PFSK-1 (cell line): ENCODE measurements at regions not wholly inside any gene's neighbourhood (a gene's known extent, or its start where the extent isn't known, plus 50 kb on each side); places are given as distances from the start of the nearest gene placed in this dataset.

ENCODE experiments used
- FOXP2 ChIP-seq: optimal IDR thresholded peaks from 2 replicates; pipeline ENCODE3; 2011; ENCODE audit warnings: borderline replicate concordance, control low read depth, inconsistent platforms; ENCODE audit not compliant: insufficient read depth; ENCODE audit errors: extremely low read length, extremely low read depth
- POLR2AphosphoS5 ChIP-seq: IDR thresholded peaks from 2 replicates; pipeline ENCODE4 v1.6.1; 2012; ENCODE audit warnings: low read depth, mild to moderate bottlenecking, control low read depth, low read length, moderate library complexity
- SIN3A ChIP-seq: IDR thresholded peaks from 2 replicates; pipeline ENCODE4 v1.6.1; 2012; ENCODE audit warnings: mild to moderate bottlenecking, low read length, moderate library complexity, borderline replicate concordance; ENCODE audit not compliant: insufficient read depth
- TAF1 ChIP-seq: IDR thresholded peaks from 2 replicates; pipeline ENCODE4 v1.6.1; 2012; ENCODE audit warnings: low read length, control low read depth, borderline replicate concordance; ENCODE audit not compliant: insufficient read depth
- TF ChIP-seq, protein P1 (sequence below), 2 experiments: IDR thresholded peaks; 2 replicates each; pipeline versions ENCODE4 v1.6.1 to v1.8.0; 2011 to 2012; ENCODE audit warnings: low read depth in 2 of 2, low read length in 2 of 2, control low read depth in 1 of 2, inconsistent platforms in 1 of 2, mild to moderate bottlenecking in 1 of 2, moderate library complexity in 1 of 2; ENCODE audit not compliant: insufficient read depth in 1 of 2

DNA sequence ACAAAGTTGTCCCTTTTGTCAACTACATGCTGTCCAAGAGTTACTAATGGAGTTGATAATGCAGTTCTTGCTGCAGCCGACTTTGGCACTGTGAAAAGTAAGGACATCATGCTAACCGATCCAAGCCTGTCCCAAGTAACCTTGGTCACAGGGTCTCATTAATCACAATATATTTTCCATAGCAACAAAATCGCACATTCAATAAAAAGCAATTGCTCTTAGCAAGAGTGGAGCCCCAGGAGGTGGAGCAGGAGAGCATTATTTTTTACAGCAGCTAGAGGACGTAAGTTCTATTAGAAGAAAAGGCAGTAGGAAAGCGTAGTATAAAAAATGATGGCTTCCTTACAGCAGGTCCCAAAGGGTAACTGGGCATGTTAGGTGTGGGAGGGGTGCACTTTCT is 570.3 kb downstream of the EBF1 start:
- TF ChIP-seq TAF1 (no peak), FOXP2 (no peak), POLR2AphosphoS5 (no peak)

DNA sequence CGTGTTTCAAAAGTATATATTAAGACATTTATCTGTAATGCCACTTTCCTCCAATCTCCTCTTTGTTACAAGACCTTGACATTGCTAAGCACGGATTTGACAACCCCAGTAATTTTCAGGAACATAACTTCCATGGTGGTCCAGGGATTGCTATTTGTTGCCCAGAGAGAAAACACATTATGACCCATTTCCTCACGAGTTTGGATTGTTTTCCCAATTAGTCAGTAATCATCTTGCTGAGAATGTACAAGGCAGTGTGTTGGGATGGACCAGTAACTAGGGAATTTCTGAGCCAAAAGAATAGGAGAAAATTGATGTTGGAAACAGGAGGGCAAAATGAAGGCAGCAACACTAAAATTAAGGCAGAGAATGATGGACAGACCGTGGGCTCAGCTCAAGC is 574.1 kb downstream of the EBF1 start:
- no peak for TF ChIP-seq POLR2AphosphoS5
- TF ChIP-seq TAF1, result no peak
- no peak for TF ChIP-seq FOXP2

DNA sequence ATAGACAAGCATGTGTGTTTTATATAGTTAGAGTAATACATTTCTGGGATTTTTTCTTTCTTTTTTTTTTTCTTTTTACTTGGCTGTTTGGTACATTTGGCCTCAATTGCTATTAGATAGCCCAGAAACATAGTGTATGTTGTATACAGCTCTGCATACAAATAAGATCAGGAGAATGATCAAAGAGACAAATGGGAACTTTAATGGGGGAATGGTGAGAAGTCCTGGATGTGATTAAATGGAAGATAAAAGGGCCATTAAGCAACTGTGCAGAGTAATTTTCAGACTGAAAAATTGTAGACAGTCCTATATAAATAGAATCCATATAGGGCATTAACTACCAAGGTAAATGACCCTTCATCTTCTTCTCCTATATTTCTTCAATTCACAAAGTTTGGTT is 575.6 kb downstream of the EBF1 start:
- no peak for TF ChIP-seq FOXP2
- no peak for TF ChIP-seq SIN3A
- no peak for TF ChIP-seq TAF1
- TF ChIP-seq POLR2AphosphoS5, result no peak
- TF ChIP-seq, protein P1, sequence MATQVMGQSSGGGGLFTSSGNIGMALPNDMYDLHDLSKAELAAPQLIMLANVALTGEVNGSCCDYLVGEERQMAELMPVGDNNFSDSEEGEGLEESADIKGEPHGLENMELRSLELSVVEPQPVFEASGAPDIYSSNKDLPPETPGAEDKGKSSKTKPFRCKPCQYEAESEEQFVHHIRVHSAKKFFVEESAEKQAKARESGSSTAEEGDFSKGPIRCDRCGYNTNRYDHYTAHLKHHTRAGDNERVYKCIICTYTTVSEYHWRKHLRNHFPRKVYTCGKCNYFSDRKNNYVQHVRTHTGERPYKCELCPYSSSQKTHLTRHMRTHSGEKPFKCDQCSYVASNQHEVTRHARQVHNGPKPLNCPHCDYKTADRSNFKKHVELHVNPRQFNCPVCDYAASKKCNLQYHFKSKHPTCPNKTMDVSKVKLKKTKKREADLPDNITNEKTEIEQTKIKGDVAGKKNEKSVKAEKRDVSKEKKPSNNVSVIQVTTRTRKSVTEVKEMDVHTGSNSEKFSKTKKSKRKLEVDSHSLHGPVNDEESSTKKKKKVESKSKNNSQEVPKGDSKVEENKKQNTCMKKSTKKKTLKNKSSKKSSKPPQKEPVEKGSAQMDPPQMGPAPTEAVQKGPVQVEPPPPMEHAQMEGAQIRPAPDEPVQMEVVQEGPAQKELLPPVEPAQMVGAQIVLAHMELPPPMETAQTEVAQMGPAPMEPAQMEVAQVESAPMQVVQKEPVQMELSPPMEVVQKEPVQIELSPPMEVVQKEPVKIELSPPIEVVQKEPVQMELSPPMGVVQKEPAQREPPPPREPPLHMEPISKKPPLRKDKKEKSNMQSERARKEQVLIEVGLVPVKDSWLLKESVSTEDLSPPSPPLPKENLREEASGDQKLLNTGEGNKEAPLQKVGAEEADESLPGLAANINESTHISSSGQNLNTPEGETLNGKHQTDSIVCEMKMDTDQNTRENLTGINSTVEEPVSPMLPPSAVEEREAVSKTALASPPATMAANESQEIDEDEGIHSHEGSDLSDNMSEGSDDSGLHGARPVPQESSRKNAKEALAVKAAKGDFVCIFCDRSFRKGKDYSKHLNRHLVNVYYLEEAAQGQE (IDR thresholded peaks at IDR 0.05; ENCODE audit: insufficient read depth in 1 of 2, low read depth in 2 of 2, low read length in 2 of 2), result no peak

DNA sequence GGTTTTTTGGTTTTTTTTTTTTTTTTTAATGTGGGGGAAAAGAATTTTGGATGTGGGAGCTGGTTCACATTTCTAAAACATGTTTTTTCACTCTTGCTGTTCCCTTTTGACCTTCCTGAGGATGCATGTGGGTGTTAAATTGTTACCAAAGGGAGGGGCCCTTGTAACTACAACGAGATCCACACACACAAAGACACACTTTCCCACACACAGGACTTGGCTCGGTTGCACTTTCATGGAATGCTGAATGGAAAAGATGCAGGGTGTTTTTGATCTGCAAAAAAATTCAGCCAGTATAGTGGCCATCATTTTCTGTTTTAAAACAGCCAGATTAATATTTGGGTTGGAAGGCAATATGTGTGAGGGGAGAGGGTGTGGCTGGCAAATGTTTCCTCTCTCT is 576.9 kb downstream of the EBF1 start:
- TF ChIP-seq TAF1, result no peak
- TF ChIP-seq, protein P1 (IDR thresholded peaks at IDR 0.05; ENCODE audit: insufficient read depth in 1 of 2, low read depth in 2 of 2, low read length in 2 of 2), result no peak
- no peak for TF ChIP-seq POLR2AphosphoS5
- TF ChIP-seq FOXP2, result no peak

DNA sequence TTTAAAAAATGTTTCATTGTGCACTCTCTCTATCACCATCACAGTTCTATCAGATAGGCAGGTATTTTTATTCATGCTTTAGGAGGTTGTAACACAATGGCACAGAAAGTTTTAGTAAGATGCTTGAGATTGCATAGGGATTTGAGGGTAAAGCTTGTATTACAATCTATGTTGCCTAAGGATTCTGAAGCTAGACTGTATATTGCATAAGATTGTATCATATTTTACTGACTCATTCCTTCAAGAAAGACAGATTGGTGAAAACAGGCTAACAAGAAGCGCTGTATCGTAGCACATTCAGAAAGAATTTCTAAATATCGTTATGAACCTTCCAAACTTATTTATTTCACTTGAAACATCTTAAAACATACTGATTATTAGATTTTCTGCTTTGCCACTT is 577.7 kb downstream of the EBF1 start:
- TF ChIP-seq FOXP2 (no peak), TAF1 (no peak), SIN3A (no peak)
- TF ChIP-seq, protein P1 (IDR thresholded peaks at IDR 0.05; ENCODE audit: insufficient read depth in 1 of 2, low read depth in 2 of 2, low read length in 2 of 2), result no peak

DNA sequence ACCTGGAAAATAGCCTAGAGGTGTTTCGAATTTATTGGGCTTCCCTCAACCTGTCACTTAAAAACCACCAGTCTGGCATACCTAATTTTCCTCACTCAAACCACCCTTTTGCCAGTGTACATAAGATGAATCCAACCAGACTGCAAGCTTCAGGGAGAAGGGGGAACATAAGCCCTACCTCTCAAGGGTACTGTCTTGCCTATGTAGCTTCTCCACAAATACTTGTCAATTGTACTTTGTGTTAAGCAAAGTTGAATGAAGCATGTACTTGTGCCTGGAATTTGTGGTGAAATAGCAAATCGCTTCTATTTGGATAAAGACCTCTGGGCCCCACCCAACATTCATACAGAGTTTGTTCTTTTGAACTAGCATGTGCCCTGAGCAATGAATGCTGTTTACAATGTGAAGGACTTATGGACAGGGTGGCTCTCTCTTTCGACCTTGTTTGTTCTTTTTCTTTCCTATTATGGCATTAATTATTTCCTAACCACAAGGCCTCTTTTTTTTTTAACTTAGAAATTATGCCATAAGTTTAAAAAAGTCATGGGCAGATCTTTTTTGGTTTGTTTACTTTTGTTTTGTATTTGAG is 580.2 kb downstream of the EBF1 start:
- TF ChIP-seq SIN3A, result no peak
- TF ChIP-seq POLR2AphosphoS5, result no peak

DNA sequence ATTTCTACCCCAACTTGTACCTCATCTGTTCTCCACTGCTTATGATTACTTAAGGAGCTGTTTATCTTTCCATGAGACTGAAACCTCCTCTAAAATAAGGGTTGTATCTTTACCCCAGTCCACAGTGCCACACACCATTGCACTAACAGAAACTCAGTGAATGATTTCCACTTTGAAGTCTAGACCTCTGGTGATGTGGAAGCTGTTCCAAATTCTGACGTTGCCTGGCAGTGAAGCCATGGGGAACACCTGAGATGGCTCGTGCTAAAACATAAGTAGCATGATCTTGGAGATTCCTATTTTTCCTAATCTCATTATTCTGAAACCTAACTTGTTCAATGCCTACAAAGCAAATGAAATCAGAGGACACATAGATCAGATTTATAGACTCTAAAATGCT is 583.2 kb downstream of the EBF1 start:
- TF ChIP-seq FOXP2, result no peak
- no peak for TF ChIP-seq TAF1
- TF ChIP-seq, protein P1 (IDR thresholded peaks at IDR 0.05; ENCODE audit: insufficient read depth in 1 of 2, low read depth in 2 of 2, low read length in 2 of 2), result no peak
- no peak for TF ChIP-seq POLR2AphosphoS5
- no peak for TF ChIP-seq SIN3A
